IMR-90 (cell line): ENCODE measurements at regions not wholly inside any gene's neighbourhood (a gene's known extent, or its start where the extent isn't known, plus 50 kb on each side); places are given as distances from the start of the nearest gene placed in this dataset.

Experiments
- ATAC-seq: fragments of 200-7000 bp; cut with Tn5 transposase; 2 replicates; pipeline ENCODE4 v1.9.1; 2020; ENCODE audit warnings: low read depth, mild to moderate bottlenecking, moderate library complexity
- BruUV-seq: library from RNA; stranded (reverse); fragments of 400-500 nt; replicated peaks from 2 replicates; lab custom pipeline; 2021; lab: Mats Ljungman, UMichigan
- CTCF ChIA-PET: fragments of 300-600 bp; formaldehyde crosslinking; extraction: SDS; loops from one replicate; lab custom pipeline; 2021; ENCODE audit warnings: antibody characterized with exemption; lab: Yijun Ruan, JAX
- POLR2A ChIA-PET: fragments of 300-600 bp; sonication (Branson Sonifier 250); formaldehyde crosslinking; loops from one replicate; lab custom pipeline; 2022; ENCODE audit warnings: antibody characterized with exemption; ENCODE audit not compliant: unreplicated experiment; lab: Charles Lee
- DNase-seq: peaks from one replicate; pipeline ENCODE4 v3.0.0; 2013
- H2AFZ ChIP-seq: replicated peaks from 2 replicates; pipeline ENCODE3; 2013; ENCODE audit warnings: low read length, mild to moderate bottlenecking; ENCODE audit not compliant: poor library complexity
- H2AK5ac ChIP-seq: 2 replicates; pipeline ENCODE4 v1.6.1; 2013; ENCODE audit warnings: low read depth, low read length, inconsistent platforms
- H2AK9ac ChIP-seq: replicated peaks from 2 replicates; pipeline ENCODE3; 2013; ENCODE audit warnings: mild to moderate bottlenecking, low read depth, low read length, moderate library complexity; ENCODE audit not compliant: poor library complexity
- H2BK120ac ChIP-seq: 2 replicates; pipeline ENCODE4 v1.6.1; 2013; ENCODE audit warnings: low read depth, low read length, inconsistent platforms
- H2BK15ac ChIP-seq: 3 replicates; pipeline ENCODE4 v1.6.1; 2013; ENCODE audit warnings: low read depth, low read length, inconsistent platforms
- H2BK20ac ChIP-seq: 2 replicates; pipeline ENCODE4 v1.6.1; 2013; ENCODE audit warnings: low read depth, mild to moderate bottlenecking, inconsistent platforms, low read length, moderate library complexity
- H2BK5ac ChIP-seq: 2 replicates; pipeline ENCODE4 v1.6.1; 2013; ENCODE audit warnings: mild to moderate bottlenecking, low read depth, low read length, inconsistent platforms; ENCODE audit not compliant: poor library complexity, severe bottlenecking
- H3K14ac ChIP-seq: replicated peaks from 2 replicates; pipeline ENCODE4 v1.6.1; 2013; ENCODE audit warnings: low read depth, low read length, inconsistent platforms
- H3K18ac ChIP-seq: 2 replicates; pipeline ENCODE4 v1.6.1; 2013; ENCODE audit warnings: low read depth, low read length, control low read depth
- H3K23ac ChIP-seq: 2 replicates; pipeline ENCODE4 v1.6.1; 2013; ENCODE audit warnings: low read depth, low read length, inconsistent platforms
- H3K27ac ChIP-seq: 2 replicates; pipeline ENCODE4 v1.5.1; 2013; ENCODE audit warnings: mild to moderate bottlenecking, control low read depth, low read length; ENCODE audit not compliant: insufficient read depth
- H3K27me3 ChIP-seq: 2 replicates; pipeline ENCODE4 v1.6.1; 2013; ENCODE audit warnings: low read length; ENCODE audit not compliant: control insufficient read depth, insufficient read depth
- H3K36me3 ChIP-seq: 2 replicates; pipeline ENCODE4 v1.6.1; 2013; ENCODE audit warnings: low read length, mixed read lengths; ENCODE audit not compliant: control insufficient read depth, insufficient read depth
- H3K4ac ChIP-seq: 2 replicates; pipeline ENCODE4 v1.6.1; 2013; ENCODE audit warnings: low read depth, low read length, inconsistent platforms
- H3K4me1 ChIP-seq: 2 replicates; pipeline ENCODE4 v1.6.1; 2013; ENCODE audit warnings: low read length, mixed read lengths; ENCODE audit not compliant: control insufficient read depth, insufficient read depth
- H3K4me2 ChIP-seq: 2 replicates; pipeline ENCODE4 v1.6.1; 2013; ENCODE audit warnings: low read depth, mild to moderate bottlenecking, control low read depth, low read length, moderate library complexity
- H3K4me3 ChIP-seq: 2 replicates; pipeline ENCODE4 v1.5.1; 2013; ENCODE audit warnings: low read depth, mild to moderate bottlenecking, control low read depth, low read length, moderate library complexity; ENCODE audit not compliant: insufficient read depth
- H3K56ac ChIP-seq: 2 replicates; pipeline ENCODE4 v1.6.1; 2013; ENCODE audit warnings: low read length, inconsistent platforms; ENCODE audit not compliant: insufficient read depth; ENCODE audit errors: extremely low read depth
- H3K79me1 ChIP-seq, 2 experiments: 2 replicates each; pipeline ENCODE4 v1.6.1; 2013; ENCODE audit warnings: low read length in 2 of 2, inconsistent platforms in 1 of 2, low read depth in 1 of 2
- H3K9ac ChIP-seq: 2 replicates; pipeline ENCODE4 v1.6.1; 2013; ENCODE audit warnings: low read depth, low read length, control low read depth
- H3K9me1 ChIP-seq: 2 replicates; pipeline ENCODE4 v1.6.1; 2013; ENCODE audit warnings: low read length, inconsistent platforms; ENCODE audit not compliant: insufficient read depth
- H3K9me3 ChIP-seq: 2 replicates; pipeline ENCODE4 v1.6.1; 2013; ENCODE audit warnings: low read length; ENCODE audit not compliant: control insufficient read depth, insufficient read depth
- H4K20me1 ChIP-seq: 2 replicates; pipeline ENCODE4 v1.6.1; 2013; ENCODE audit warnings: low read length, inconsistent platforms; ENCODE audit not compliant: insufficient read depth
- H4K5ac ChIP-seq: 2 replicates; pipeline ENCODE4 v1.6.1; 2013; ENCODE audit warnings: mild to moderate bottlenecking, low read depth, low read length, control low read depth
- H4K8ac ChIP-seq, 2 experiments: 2 replicates each; pipeline ENCODE4 v1.6.1; 2013; ENCODE audit warnings: low read depth in 2 of 2, low read length in 2 of 2, control low read depth in 1 of 2, inconsistent platforms in 1 of 2
- H4K91ac ChIP-seq: 2 replicates; pipeline ENCODE4 v1.6.1; 2013; ENCODE audit warnings: low read depth, low read length, inconsistent platforms; ENCODE audit not compliant: insufficient read depth
- BHLHE40 ChIP-seq: fragments of 150-350 bp; IDR thresholded peaks from 2 replicates; pipeline ENCODE4 v1.6.1; 2016; ENCODE audit warnings: mild to moderate bottlenecking, low read depth, low read length
- CEBPB ChIP-seq: IDR thresholded peaks from 2 replicates; pipeline ENCODE4 v1.6.1; 2012; ENCODE audit warnings: low read depth, low read length, improper control_type of control experiment
- CHD1 ChIP-seq: IDR thresholded peaks from 2 replicates; pipeline ENCODE4 v1.6.1; 2012; ENCODE audit warnings: low read depth, low read length, improper control_type of control experiment
- CTCF ChIP-seq: conservative IDR thresholded peaks from 2 replicates; pipeline ENCODE4 v1.5.1; 2012; ENCODE audit warnings: mild to moderate bottlenecking, low read depth, low read length, improper control_type of control experiment
- ELK1 ChIP-seq: fragments of 150-350 bp; IDR thresholded peaks from 2 replicates; pipeline ENCODE4 v1.6.1; 2016; ENCODE audit warnings: low read depth, mild to moderate bottlenecking, low read length, moderate library complexity, borderline replicate concordance
- FOS ChIP-seq: fragments of 150-350 bp; IDR thresholded peaks from 2 replicates; pipeline ENCODE4 v1.6.1; 2016; ENCODE audit warnings: low read depth, low read length
- MAFK ChIP-seq: IDR thresholded peaks from 2 replicates; pipeline ENCODE4 v1.6.1; 2012; ENCODE audit warnings: low read depth, low read length, improper control_type of control experiment
- MAZ ChIP-seq: IDR thresholded peaks from 2 replicates; pipeline ENCODE4 v1.6.1; 2012; ENCODE audit warnings: low read depth, mild to moderate bottlenecking, low read length, improper control_type of control experiment, moderate library complexity, borderline replicate concordance
- MXI1 ChIP-seq: IDR thresholded peaks from 2 replicates; pipeline ENCODE4 v1.6.1; 2012; ENCODE audit warnings: low read depth, mild to moderate bottlenecking, low read length, moderate library complexity, borderline replicate concordance
- NFE2L2 ChIP-seq: fragments of 150-350 bp; IDR thresholded peaks from 2 replicates; pipeline ENCODE4 v1.6.1; 2016; ENCODE audit warnings: low read depth, mild to moderate bottlenecking, low read length
- POLR2A ChIP-seq: IDR thresholded peaks from 2 replicates; pipeline ENCODE4 v1.6.1; 2012; ENCODE audit warnings: mild to moderate bottlenecking, low read depth, low read length
- RAD21 ChIP-seq: IDR thresholded peaks from 2 replicates; pipeline ENCODE4 v1.6.1; 2012; ENCODE audit warnings: low read length, improper control_type of control experiment
- RCOR1 ChIP-seq: IDR thresholded peaks from 2 replicates; pipeline ENCODE4 v1.6.1; 2012; ENCODE audit warnings: mild to moderate bottlenecking, low read length, improper control_type of control experiment; ENCODE audit not compliant: insufficient replicate concordance
- RFX5 ChIP-seq: IDR thresholded peaks from 2 replicates; pipeline ENCODE4 v1.8.0; 2012; ENCODE audit warnings: low read depth, mild to moderate bottlenecking, low read length, moderate library complexity
- SMC3 ChIP-seq: fragments of 150-350 bp; IDR thresholded peaks from 2 replicates; pipeline ENCODE4 v1.6.1; 2016; ENCODE audit warnings: low read depth, mild to moderate bottlenecking, antibody characterized with exemption, low read length, moderate library complexity
- USF2 ChIP-seq: fragments of 150-350 bp; IDR thresholded peaks from 2 replicates; pipeline ENCODE4 v1.6.1; 2017; ENCODE audit warnings: mild to moderate bottlenecking, antibody characterized with exemption, low read length, low read depth
- WGBS, 2 experiments: methylation state at CpG; one replicate each; pipeline versions ENCODE4 v1.1.5 to v1.1.7; 2013; ENCODE audit warnings: missing lambda C conversion rate in 2 of 2; ENCODE audit not compliant: insufficient read length in 1 of 2; ENCODE audit errors: extremely low coverage in 2 of 2; 5-methylcytosine and 5-hydroxymethylcytosine counted together
- dilution Hi-C: fragments of 300-500 bp; cut with HindIII; formaldehyde crosslinking; loops from one replicate; pipeline ENCODE4 v1.14.3; 2018; ENCODE audit warnings: low sequenced_read_pairs; ENCODE audit not compliant: unreplicated experiment
- in situ Hi-C: fragments of 300-500 bp; cut with MboI; formaldehyde crosslinking; loops from 3 replicates; pipeline ENCODE4 v1.14.3; 2019; ENCODE audit warnings: low sequenced_read_pairs, inconsistent platforms, mixed read lengths
- intact Hi-C: fragments of 100-400 bp; cut with micrococcal nuclease; formaldehyde crosslinking; loops from 2 replicates; pipeline ENCODE4 v1.10.0; 2022

- Histone ChIP-seq H4K5ac (no peak overlapping the region), H3K27ac (no peak overlapping the region), H3K14ac (no peak overlapping the region), H3K9me1 (no peaks in the 10 kb centered on the region), H3K9me3 (no peaks in the 10 kb centered on the region), H2AK9ac (no peak overlapping the region), H4K91ac (no peak overlapping the region), H2AK5ac (no peak overlapping the region), H3K23ac (no peak overlapping the region), H3K27me3 (no peaks in the 10 kb centered on the region), H3K9ac (no peak overlapping the region), H4K20me1 (no peaks in the 10 kb centered on the region), H3K18ac (no peak overlapping the region), H2BK20ac (no peak overlapping the region), H3K56ac (no peak overlapping the region), H2BK15ac (no peak overlapping the region), H3K4me2 (no peak overlapping the region), H3K4me1 (no peaks in the 10 kb centered on the region), H4K8ac (no peak overlapping the region), H2BK120ac (no peak overlapping the region), H3K4me3 (no peak overlapping the region), H2BK5ac (no peak overlapping the region), H3K4ac (no peak overlapping the region), H2AFZ (no peak overlapping the region), H3K79me1 (no peaks in the 10 kb centered on the region), H3K36me3 (no peaks in the 10 kb centered on the region)
- in situ Hi-C loops = no loop called here
- ATAC-seq = no peak
- 50% methylated on average over 1 of the region's 8 CpGs; no CpG with 5 or more reads in 1 of the 2 experiments for WGBS, 2 experiments
- intact Hi-C loops = no loop called here
- no TSS peak for BruUV-seq
- no peak for DNase-seq
- dilution Hi-C loops = no loop called here
- POLR2A ChIA-PET = no interaction called here
- TF ChIP-seq MAZ (no peak), RCOR1 (no peak), CEBPB (no peak), POLR2A (no peak), CTCF (no peak), RAD21 (no peak), SMC3 (no peak), ELK1 (no peak), NFE2L2 (no peak), RFX5 (no peak), FOS (no peak), MXI1 (no peak), BHLHE40 (no peak), CHD1 (no peak), USF2 (no peak), MAFK (no peak)
- CTCF ChIA-PET = no interaction called here
These were observed 553.0 kb downstream of the RPS29 start for GRCh38 chr14:49033131-49033530.
